ENCODE measurements at regions not wholly inside any gene's neighbourhood (a gene's known extent, or its start where the extent isn't known, plus 50 kb on each side); places are given as distances from the start of the nearest gene placed in this dataset.

GRCh38 chr10:57884965-57885617 lies 382.6 kb downstream of the IPMK start (continued):
- TF ChIP-seq PATZ1 (CRISPR knock-in tag; IDR thresholded peaks at IDR 0.05; ENCODE audit: borderline replicate concordance), result no peak

GRCh38 chr10:57884407-57884806 lies 383.3 kb downstream of the IPMK start:
- no peak for ATAC-seq

GRCh38 chr10:57880446-57881227 lies 387.1 kb downstream of the IPMK start:
- ATAC-seq, result no peak
- TF ChIP-seq ISL1 (CRISPR knock-in tag; IDR thresholded peaks at IDR 0.05) (peak; percentile 87), ZFP3 (CRISPR knock-in tag; IDR thresholded peaks at IDR 0.05) (peak; percentile 34; the same call in 1 of the 2 replicates), ZC3H10 (CRISPR knock-in tag; IDR thresholded peaks at IDR 0.05) (no peak; the same call in 1 of the 2 replicates), GLIS3 (CRISPR knock-in tag; IDR thresholded peaks at IDR 0.05) (no peak)

More at GRCh38 chr10:57884407-57884806, 383.3 kb downstream of the IPMK start:
- no peak for TF ChIP-seq ZNF565 (CRISPR knock-in tag; conservative IDR thresholded peaks at IDR 0.05; ENCODE audit: low read depth)

- no peak for ATAC-seq
- no peak for TF ChIP-seq ESRRG (CRISPR knock-in tag; IDR thresholded peaks at IDR 0.05)
- TF ChIP-seq BACH2 (CRISPR knock-in tag; IDR thresholded peaks at IDR 0.05; ENCODE audit: borderline replicate concordance), result no peak
- TF ChIP-seq ZC3H10 (CRISPR knock-in tag; IDR thresholded peaks at IDR 0.05), result no peak
- TF ChIP-seq CSDC2 (CRISPR knock-in tag; IDR thresholded peaks at IDR 0.05), result no peak
- no peak for TF ChIP-seq TSHZ2 (CRISPR knock-in tag; IDR thresholded peaks at IDR 0.05)
- no peak for TF ChIP-seq ZNF70 (CRISPR knock-in tag; IDR thresholded peaks at IDR 0.05)
- TF ChIP-seq POU6F1 (CRISPR knock-in tag; IDR thresholded peaks at IDR 0.05; ENCODE audit: borderline replicate concordance, low read depth), result no peak
- no peak for TF ChIP-seq OSR1 (CRISPR knock-in tag; IDR thresholded peaks at IDR 0.05)
- TF ChIP-seq ZFP30 (CRISPR knock-in tag; IDR thresholded peaks at IDR 0.05), result no peak
These were observed 392.9 kb downstream of the IPMK start for GRCh38 chr10:57874810-57875209.

GRCh38 chr10:57867241-57867640 lies 400.5 kb downstream of the IPMK start:
- no peak for ATAC-seq
- TF ChIP-seq POU6F1 (CRISPR knock-in tag; IDR thresholded peaks at IDR 0.05; ENCODE audit: borderline replicate concordance, low read depth), result no peak
- no peak for TF ChIP-seq TSHZ2 (CRISPR knock-in tag; IDR thresholded peaks at IDR 0.05)
- TF ChIP-seq CSRNP3 (CRISPR knock-in tag; IDR thresholded peaks at IDR 0.05), result no peak
- TF ChIP-seq ZNF70 (CRISPR knock-in tag; IDR thresholded peaks at IDR 0.05), result no peak
- no peak for TF ChIP-seq ZC3H10 (CRISPR knock-in tag; IDR thresholded peaks at IDR 0.05)
- no peak for TF ChIP-seq ISL1 (CRISPR knock-in tag; IDR thresholded peaks at IDR 0.05)
- no peak for TF ChIP-seq PPARA (CRISPR knock-in tag; IDR thresholded peaks at IDR 0.05; ENCODE audit: borderline replicate concordance)
- TF ChIP-seq OSR1 (CRISPR knock-in tag; IDR thresholded peaks at IDR 0.05), result no peak
- TF ChIP-seq CREB5 (CRISPR knock-in tag; IDR thresholded peaks at IDR 0.05; ENCODE audit: low read depth), result no peak
- no peak for TF ChIP-seq TOX (CRISPR knock-in tag; IDR thresholded peaks at IDR 0.05; ENCODE audit: borderline replicate concordance)
